PFSK-1 (cell line): ENCODE measurements at regions not wholly inside any gene's neighbourhood (a gene's known extent, or its start where the extent isn't known, plus 50 kb on each side); places are given as distances from the start of the nearest gene placed in this dataset.

Source experiments
- FOXP2 ChIP-seq: optimal IDR thresholded peaks from 2 replicates; pipeline ENCODE3; 2011; ENCODE audit warnings: borderline replicate concordance, control low read depth, inconsistent platforms; ENCODE audit not compliant: insufficient read depth; ENCODE audit errors: extremely low read length, extremely low read depth
- POLR2AphosphoS5 ChIP-seq: IDR thresholded peaks from 2 replicates; pipeline ENCODE4 v1.6.1; 2012; ENCODE audit warnings: low read depth, mild to moderate bottlenecking, control low read depth, low read length, moderate library complexity
- REST ChIP-seq, 2 experiments: IDR thresholded peaks; 2 replicates each; pipeline versions ENCODE4 v1.6.1 to v1.8.0; 2011 to 2012; ENCODE audit warnings: low read depth in 2 of 2, low read length in 2 of 2, control low read depth in 1 of 2, inconsistent platforms in 1 of 2, mild to moderate bottlenecking in 1 of 2, moderate library complexity in 1 of 2; ENCODE audit not compliant: insufficient read depth in 1 of 2
- SIN3A ChIP-seq: IDR thresholded peaks from 2 replicates; pipeline ENCODE4 v1.6.1; 2012; ENCODE audit warnings: mild to moderate bottlenecking, low read length, moderate library complexity, borderline replicate concordance; ENCODE audit not compliant: insufficient read depth
- TAF1 ChIP-seq: IDR thresholded peaks from 2 replicates; pipeline ENCODE4 v1.6.1; 2012; ENCODE audit warnings: low read length, control low read depth, borderline replicate concordance; ENCODE audit not compliant: insufficient read depth

GRCh38 chr2:238596571-238597551 lies 170.1 kb downstream of the ASB1 start:
- TF ChIP-seq REST (IDR thresholded peaks at IDR 0.05; ENCODE audit: insufficient read depth in 1 of 2, low read depth in 2 of 2, low read length in 2 of 2), result no peak
- no peak for TF ChIP-seq FOXP2
- no peak for TF ChIP-seq TAF1
- no peak for TF ChIP-seq POLR2AphosphoS5
- no peak for TF ChIP-seq SIN3A

- TF ChIP-seq FOXP2 (no peak), SIN3A (no peak), REST (IDR thresholded peaks at IDR 0.05; ENCODE audit: insufficient read depth in 1 of 2, low read depth in 2 of 2, low read length in 2 of 2) (no peak), POLR2AphosphoS5 (no peak)
Observed at GRCh38 chr2:238597638-238598528, 171.2 kb downstream of the ASB1 start.

- no peak for TF ChIP-seq TAF1
- no peak for TF ChIP-seq FOXP2
- TF ChIP-seq SIN3A, result no peak
- TF ChIP-seq POLR2AphosphoS5, result no peak
- no peak for TF ChIP-seq REST (IDR thresholded peaks at IDR 0.05; ENCODE audit: insufficient read depth in 1 of 2, low read depth in 2 of 2, low read length in 2 of 2)
Observed at GRCh38 chr2:238598802-238599530, 172.2 kb downstream of the ASB1 start.

GRCh38 chr2:238599549-238600505 lies 173.1 kb downstream of the ASB1 start:
- no peak for TF ChIP-seq POLR2AphosphoS5
- no peak for TF ChIP-seq TAF1
- TF ChIP-seq FOXP2, result no peak
- no peak for TF ChIP-seq REST (IDR thresholded peaks at IDR 0.05; ENCODE audit: insufficient read depth in 1 of 2, low read depth in 2 of 2, low read length in 2 of 2)
- TF ChIP-seq SIN3A, result no peak
